Loucy (cell line): ENCODE measurements at regions not wholly inside any gene's neighbourhood (a gene's known extent, or its start where the extent isn't known, plus 50 kb on each side); places are given as distances from the start of the nearest gene placed in this dataset.

Experiments used
- H2AFZ ChIP-seq: fragments of 200-600 bp; sonication (generic); 2 replicates; pipeline ENCODE4 v1.6.0; 2016; ENCODE audit warnings: antibody characterized with exemption, mild to moderate bottlenecking, low read length, moderate library complexity
- H3F3A ChIP-seq: fragments of 200-600 bp; 2 replicates; pipeline ENCODE4 v1.6.0; 2016; ENCODE audit warnings: antibody characterized with exemption, low read depth, mild to moderate bottlenecking
- H3K27me3 ChIP-seq: fragments of 200-600 bp; sonication (generic); 2 replicates; pipeline ENCODE4 v1.6.1; 2014; ENCODE audit warnings: low read length, mild to moderate bottlenecking; ENCODE audit not compliant: insufficient read depth, poor library complexity, severe bottlenecking
- H3K36me3 ChIP-seq: fragments of 200-600 bp; sonication (generic); 2 replicates; pipeline ENCODE4 v1.6.1; 2016; ENCODE audit warnings: low read length; ENCODE audit not compliant: insufficient read depth
- H3K4me1 ChIP-seq: fragments of 200-600 bp; sonication (generic); 2 replicates; pipeline ENCODE4 v1.5.1; 2014; ENCODE audit warnings: low read length, mild to moderate bottlenecking; ENCODE audit not compliant: insufficient read depth, poor library complexity, severe bottlenecking
- H3K4me2 ChIP-seq: fragments of 200-600 bp; sonication (generic); 2 replicates; pipeline ENCODE4 v1.6.0; 2014; ENCODE audit warnings: antibody characterized with exemption, low read length, low read depth, mild to moderate bottlenecking; ENCODE audit not compliant: poor library complexity, severe bottlenecking
- H3K4me3 ChIP-seq: fragments of 200-600 bp; sonication (generic); 2 replicates; pipeline ENCODE4 v1.5.1; 2014; ENCODE audit warnings: low read length, mild to moderate bottlenecking, mixed read lengths; ENCODE audit not compliant: poor library complexity, severe bottlenecking
- H3K79me2 ChIP-seq: fragments of 200-600 bp; sonication (generic); 2 replicates; pipeline ENCODE4 v1.6.1; 2014; ENCODE audit warnings: low read length; ENCODE audit not compliant: insufficient read depth
- H3K9ac ChIP-seq: fragments of 200-600 bp; sonication (generic); 2 replicates; pipeline ENCODE4 v1.6.0; 2014; ENCODE audit warnings: mild to moderate bottlenecking, low read depth, low read length, moderate library complexity; ENCODE audit not compliant: poor library complexity, severe bottlenecking
- H3K9me2 ChIP-seq: fragments of 200-600 bp; sonication (generic); replicated peaks from 2 replicates; pipeline ENCODE4 v1.6.1; 2016; ENCODE audit warnings: low read depth, low read length, mixed read lengths
- H3K9me3 ChIP-seq: fragments of 200-600 bp; sonication (generic); 2 replicates; pipeline ENCODE4 v1.6.1; 2014; ENCODE audit warnings: mild to moderate bottlenecking, antibody characterized with exemption, low read length, low read depth; ENCODE audit not compliant: insufficient read depth
- H4K20me1 ChIP-seq: fragments of 200-600 bp; sonication (generic); 2 replicates; pipeline ENCODE4 v1.6.0; 2014; ENCODE audit warnings: antibody characterized with exemption, low read length, mild to moderate bottlenecking; ENCODE audit not compliant: insufficient read depth, poor library complexity, severe bottlenecking
- EZH2phosphoT487 ChIP-seq: fragments of 200-600 bp; IDR thresholded peaks from 2 replicates; pipeline ENCODE4 v1.6.1; 2018; ENCODE audit warnings: antibody characterized with exemption, mild to moderate bottlenecking, moderate library complexity, borderline replicate concordance
- TF ChIP-seq, protein P1 (sequence below): fragments of 200-600 bp; sonication (generic); conservative IDR thresholded peaks from 2 replicates; pipeline ENCODE4 v1.5.1; 2014; ENCODE audit warnings: mild to moderate bottlenecking, antibody characterized with exemption, low read length

DNA sequence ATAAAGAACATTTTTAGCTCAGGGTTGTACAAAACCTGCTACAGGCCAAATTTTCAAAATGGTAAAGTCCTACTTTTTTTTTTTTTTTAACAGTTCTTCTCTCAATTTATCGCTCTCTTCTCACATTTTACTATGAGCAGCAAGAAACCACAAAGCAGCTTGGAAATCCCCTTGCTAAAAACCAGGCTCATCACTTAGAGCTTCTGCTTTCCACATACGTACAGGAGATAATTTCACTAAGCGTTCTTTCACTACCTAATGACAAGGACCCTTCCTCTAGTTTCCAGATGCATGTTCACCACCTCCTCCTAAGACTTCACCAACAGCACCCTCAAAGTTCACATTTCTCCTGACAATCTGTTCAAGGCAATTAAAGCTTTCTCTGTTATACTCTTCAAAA lies 294.9 kb upstream of the CYRIA start:
- H2AFZ ChIP-seq = no peak overlapping the region

DNA sequence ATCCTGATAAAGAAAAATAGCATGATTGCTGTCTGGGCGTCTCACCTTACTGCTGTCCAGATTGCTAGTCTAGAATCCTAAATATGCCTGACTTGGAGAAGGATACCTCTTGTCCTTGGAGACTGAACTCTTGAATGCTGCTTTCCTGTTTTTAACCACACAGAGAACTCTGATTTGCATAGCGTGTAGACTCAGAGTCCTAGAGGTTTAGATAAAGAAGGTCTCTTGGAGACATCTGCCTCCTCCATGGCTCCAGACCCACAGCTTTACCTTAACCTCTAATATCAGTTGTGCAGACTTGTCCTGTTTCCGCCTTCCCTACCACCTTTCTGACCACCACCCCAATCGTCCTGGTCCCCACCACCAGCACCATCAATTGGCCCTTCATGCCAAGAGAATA lies 292.6 kb upstream of the CYRIA start:
- Histone ChIP-seq H3K4me3 (no peak overlapping the region), H3K9me2 (no peaks in the 10 kb centered on the region), H3K9me3 (no peaks in the 10 kb centered on the region), H2AFZ (no peak overlapping the region), H3K4me2 (no peak overlapping the region), H3K36me3 (no peaks in the 10 kb centered on the region), H3F3A (no peaks in the 10 kb centered on the region), H3K27me3 (no peaks in the 10 kb centered on the region), H3K4me1 (no peaks in the 10 kb centered on the region), H3K9ac (no peak overlapping the region), H4K20me1 (no peaks in the 10 kb centered on the region), H3K79me2 (no peaks in the 10 kb centered on the region)
- TF ChIP-seq, protein P1, sequence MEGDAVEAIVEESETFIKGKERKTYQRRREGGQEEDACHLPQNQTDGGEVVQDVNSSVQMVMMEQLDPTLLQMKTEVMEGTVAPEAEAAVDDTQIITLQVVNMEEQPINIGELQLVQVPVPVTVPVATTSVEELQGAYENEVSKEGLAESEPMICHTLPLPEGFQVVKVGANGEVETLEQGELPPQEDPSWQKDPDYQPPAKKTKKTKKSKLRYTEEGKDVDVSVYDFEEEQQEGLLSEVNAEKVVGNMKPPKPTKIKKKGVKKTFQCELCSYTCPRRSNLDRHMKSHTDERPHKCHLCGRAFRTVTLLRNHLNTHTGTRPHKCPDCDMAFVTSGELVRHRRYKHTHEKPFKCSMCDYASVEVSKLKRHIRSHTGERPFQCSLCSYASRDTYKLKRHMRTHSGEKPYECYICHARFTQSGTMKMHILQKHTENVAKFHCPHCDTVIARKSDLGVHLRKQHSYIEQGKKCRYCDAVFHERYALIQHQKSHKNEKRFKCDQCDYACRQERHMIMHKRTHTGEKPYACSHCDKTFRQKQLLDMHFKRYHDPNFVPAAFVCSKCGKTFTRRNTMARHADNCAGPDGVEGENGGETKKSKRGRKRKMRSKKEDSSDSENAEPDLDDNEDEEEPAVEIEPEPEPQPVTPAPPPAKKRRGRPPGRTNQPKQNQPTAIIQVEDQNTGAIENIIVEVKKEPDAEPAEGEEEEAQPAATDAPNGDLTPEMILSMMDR = no peak
- TF ChIP-seq EZH2phosphoT487 = no peak

More for the DNA sequence above, 294.9 kb upstream of the CYRIA start:
- Histone ChIP-seq H3K79me2 (no peaks in the 10 kb centered on the region), H3K9me2 (no peaks in the 10 kb centered on the region), H3F3A (no peaks in the 10 kb centered on the region), H3K9me3 (no peaks in the 10 kb centered on the region), H3K9ac (no peak overlapping the region), H3K4me2 (no peak overlapping the region), H3K4me3 (no peak overlapping the region), H3K36me3 (no peaks in the 10 kb centered on the region), H4K20me1 (no peaks in the 10 kb centered on the region), H3K4me1 (no peaks in the 10 kb centered on the region), H3K27me3 (no peaks in the 10 kb centered on the region)
- TF ChIP-seq, protein P1 = no peak
- TF ChIP-seq EZH2phosphoT487 = no peak

GRCh38 chr2:16952805-16953204 lies 287.2 kb upstream of the CYRIA start:
- Histone ChIP-seq H3K4me3 (no peak overlapping the region), H3K9ac (no peak overlapping the region), H3K9me2 (no peaks in the 10 kb centered on the region), H3K9me3 (no peaks in the 10 kb centered on the region), H3F3A (no peaks in the 10 kb centered on the region), H3K4me1 (no peaks in the 10 kb centered on the region), H3K4me2 (no peak overlapping the region), H3K36me3 (no peaks in the 10 kb centered on the region), H3K27me3 (no peaks in the 10 kb centered on the region), H4K20me1 (no peaks in the 10 kb centered on the region), H3K79me2 (no peaks in the 10 kb centered on the region), H2AFZ (no peak overlapping the region)
- no peak for TF ChIP-seq EZH2phosphoT487
- TF ChIP-seq, protein P1 = no peak
